Esophagus (tissue), 2 donors: ENCODE measurements at regions not wholly inside any gene's neighbourhood (a gene's known extent, or its start where the extent isn't known, plus 50 kb on each side); places are given as distances from the start of the nearest gene placed in this dataset.

Experiments used
- H3K27ac ChIP-seq, 2 donors: one replicate each; pipeline ENCODE4 v1.5.1; 2013; ENCODE audit warnings: low read depth in 2 of 2, mild to moderate bottlenecking in 2 of 2, inconsistent platforms in 1 of 2, low read length in 1 of 2, moderate library complexity in 1 of 2
- H3K27me3 ChIP-seq, 2 donors: one replicate each; pipeline ENCODE4 v1.6.1; 2013; ENCODE audit warnings: low read length in 2 of 2, control low read depth in 1 of 2, mild to moderate bottlenecking in 1 of 2; ENCODE audit not compliant: insufficient read depth in 2 of 2, control insufficient read depth in 1 of 2
- H3K36me3 ChIP-seq, 2 donors: one replicate each; pipeline ENCODE4 v1.6.1; 2013; ENCODE audit warnings: low read length in 1 of 2; ENCODE audit not compliant: control insufficient read depth in 2 of 2, insufficient read depth in 2 of 2
- H3K4me1 ChIP-seq, 2 donors: one replicate each; pipeline ENCODE4 v1.6.1; 2013; ENCODE audit warnings: low read length in 1 of 2; ENCODE audit not compliant: control insufficient read depth in 2 of 2, insufficient read depth in 2 of 2
- H3K4me3 ChIP-seq, 2 donors: one replicate each; pipeline ENCODE4 v1.5.1; 2013; ENCODE audit warnings: low read length in 2 of 2, mild to moderate bottlenecking in 2 of 2, low read depth in 1 of 2, moderate library complexity in 1 of 2
- H3K9me3 ChIP-seq, 2 donors: one replicate each; pipeline ENCODE4 v1.6.1; 2013; ENCODE audit warnings: mild to moderate bottlenecking in 2 of 2, low read depth in 1 of 2, low read length in 1 of 2, moderate library complexity in 1 of 2; ENCODE audit not compliant: control insufficient read depth in 2 of 2, insufficient read depth in 1 of 2
- WGBS, 2 donors: extraction: QIAGEN DNeasy Blood & Tissue Kit; methylation state at CpG; one replicate each; pipeline ENCODE4 v1.1.7; 2013; 5-methylcytosine and 5-hydroxymethylcytosine counted together
- donor health status: healthy with polysubstance abuse.
- donor health status: Bipolar disorder and iron deficiency.

- H3K27me3 ChIP-seq, result no peaks in the 10 kb centered on the region
- WGBS, 2 donors, result 30 to 37% methylated on average over 2 of the region's 2 CpGs
- H3K4me3 ChIP-seq, result no peak overlapping the region
- no peak overlapping the region for H3K27ac ChIP-seq
- H3K4me1 ChIP-seq, result no peaks in the 10 kb centered on the region
- H3K9me3 ChIP-seq, result no peaks in the 10 kb centered on the region
- no peaks in the 10 kb centered on the region for H3K36me3 ChIP-seq
Measured at GRCh38 chr4:74619931-74620702, 174.2 kb downstream of the BTC start.

- H3K4me1 ChIP-seq, result no peaks in the 10 kb centered on the region
- no peak overlapping the region for H3K4me3 ChIP-seq
- no peaks in the 10 kb centered on the region for H3K9me3 ChIP-seq
- H3K27ac ChIP-seq, result no peak overlapping the region
- H3K27me3 ChIP-seq, result no peaks in the 10 kb centered on the region
- no peaks in the 10 kb centered on the region for H3K36me3 ChIP-seq
Measured at GRCh38 chr4:74621616-74622015, 172.7 kb downstream of the BTC start.

GRCh38 chr4:74623041-74623440 is 171.3 kb downstream of the BTC start:
- Histone ChIP-seq H3K27me3 (no peaks in the 10 kb centered on the region), H3K27ac (no peak overlapping the region), H3K36me3 (no peaks in the 10 kb centered on the region), H3K9me3 (no peaks in the 10 kb centered on the region), H3K4me1 (no peaks in the 10 kb centered on the region), H3K4me3 (no peak overlapping the region)
- 33 to 36% methylated on average over 3 of the region's 3 CpGs for WGBS, 2 donors

DNA sequence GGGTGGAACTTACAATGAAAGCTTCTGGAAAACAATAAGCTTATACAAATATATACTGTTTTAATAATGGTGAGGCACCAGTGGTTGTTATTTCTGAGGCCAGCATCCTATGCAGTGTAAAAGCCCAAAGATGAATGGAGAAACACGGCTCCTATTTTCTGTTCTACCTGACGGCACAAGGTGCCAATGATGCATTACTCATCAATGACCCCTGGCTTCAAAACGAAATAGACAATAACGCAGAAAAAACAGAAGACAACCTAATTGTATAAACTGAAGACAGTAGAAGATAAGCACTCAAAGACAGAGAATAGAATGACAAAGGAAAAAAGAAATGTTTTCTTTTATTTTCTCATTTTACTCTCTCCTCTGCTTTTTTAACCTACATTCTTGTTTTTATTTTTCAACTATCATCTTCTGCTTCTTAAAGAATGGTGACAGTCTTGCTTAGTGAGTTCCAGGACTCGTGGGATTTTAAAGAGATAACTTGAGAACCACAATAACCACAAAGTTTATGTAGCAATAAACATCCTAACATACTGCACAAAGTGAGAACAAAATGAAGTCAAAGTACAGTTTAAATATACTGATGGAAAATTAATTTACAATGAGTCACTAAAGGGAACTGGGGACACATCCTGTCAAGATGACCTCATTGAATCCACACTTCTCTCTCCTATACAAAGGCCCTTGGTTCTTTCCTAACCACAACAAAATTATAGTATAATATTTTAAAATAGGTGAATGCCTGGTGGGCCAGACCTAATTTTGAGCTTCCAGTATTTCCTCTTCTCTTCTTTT is 169.8 kb downstream of the BTC start:
- no peaks in the 10 kb centered on the region for H3K27me3 ChIP-seq
- H3K9me3 ChIP-seq, result no peaks in the 10 kb centered on the region
- no peak overlapping the region for H3K27ac ChIP-seq
- WGBS, 2 donors, result 36 to 41% methylated on average over 5 of the region's 5 CpGs
- no peaks in the 10 kb centered on the region for H3K36me3 ChIP-seq
- H3K4me1 ChIP-seq, result no peaks in the 10 kb centered on the region
- no peak overlapping the region for H3K4me3 ChIP-seq

DNA sequence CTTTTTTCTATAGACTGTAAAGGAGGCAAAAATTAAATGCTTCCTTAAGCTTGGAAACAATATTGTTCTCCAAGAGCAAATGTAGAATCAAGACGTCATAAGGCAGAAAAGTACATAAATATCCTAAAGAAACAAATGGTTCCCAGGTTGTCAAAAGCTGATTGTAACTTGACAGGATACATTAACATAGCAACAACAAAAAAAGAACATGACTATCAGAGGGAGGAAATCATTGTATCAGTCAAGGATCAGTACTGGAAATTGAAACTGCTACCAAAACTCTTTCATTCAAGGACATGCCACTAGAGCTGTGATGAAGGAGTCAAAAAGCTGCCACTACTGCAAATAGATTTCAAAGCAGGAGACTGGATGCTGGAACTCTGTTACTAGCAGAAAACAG is 168.3 kb downstream of the BTC start:
- Histone ChIP-seq H3K27ac (no peak overlapping the region), H3K27me3 (no peaks in the 10 kb centered on the region), H3K36me3 (no peaks in the 10 kb centered on the region), H3K4me1 (no peaks in the 10 kb centered on the region), H3K4me3 (no peak overlapping the region), H3K9me3 (no peaks in the 10 kb centered on the region)
- WGBS, 2 donors, result 63 to 70% methylated on average over 1 of the region's 1 CpG

- 91 to 94% methylated on average over 4 of the region's 4 CpGs for WGBS, 2 donors
- H3K4me1 ChIP-seq, result no peaks in the 10 kb centered on the region
- H3K9me3 ChIP-seq, result no peaks in the 10 kb centered on the region
- H3K27ac ChIP-seq, result no peak overlapping the region
- H3K36me3 ChIP-seq, result no peaks in the 10 kb centered on the region
- H3K4me3 ChIP-seq, result no peak overlapping the region
- no peaks in the 10 kb centered on the region for H3K27me3 ChIP-seq
Measured at GRCh38 chr4:74627093-74627492, 167.2 kb downstream of the BTC start.

- H3K27me3 ChIP-seq, result no peaks in the 10 kb centered on the region
- no peaks in the 10 kb centered on the region for H3K36me3 ChIP-seq
- no peaks in the 10 kb centered on the region for H3K9me3 ChIP-seq
- H3K27ac ChIP-seq, result no peak overlapping the region
- no peak overlapping the region for H3K4me3 ChIP-seq
- no peaks in the 10 kb centered on the region for H3K4me1 ChIP-seq
- 68 to 82% methylated on average over 4 of the region's 4 CpGs for WGBS, 2 donors
Measured at GRCh38 chr4:74627504-74627903, 166.8 kb downstream of the BTC start.

DNA sequence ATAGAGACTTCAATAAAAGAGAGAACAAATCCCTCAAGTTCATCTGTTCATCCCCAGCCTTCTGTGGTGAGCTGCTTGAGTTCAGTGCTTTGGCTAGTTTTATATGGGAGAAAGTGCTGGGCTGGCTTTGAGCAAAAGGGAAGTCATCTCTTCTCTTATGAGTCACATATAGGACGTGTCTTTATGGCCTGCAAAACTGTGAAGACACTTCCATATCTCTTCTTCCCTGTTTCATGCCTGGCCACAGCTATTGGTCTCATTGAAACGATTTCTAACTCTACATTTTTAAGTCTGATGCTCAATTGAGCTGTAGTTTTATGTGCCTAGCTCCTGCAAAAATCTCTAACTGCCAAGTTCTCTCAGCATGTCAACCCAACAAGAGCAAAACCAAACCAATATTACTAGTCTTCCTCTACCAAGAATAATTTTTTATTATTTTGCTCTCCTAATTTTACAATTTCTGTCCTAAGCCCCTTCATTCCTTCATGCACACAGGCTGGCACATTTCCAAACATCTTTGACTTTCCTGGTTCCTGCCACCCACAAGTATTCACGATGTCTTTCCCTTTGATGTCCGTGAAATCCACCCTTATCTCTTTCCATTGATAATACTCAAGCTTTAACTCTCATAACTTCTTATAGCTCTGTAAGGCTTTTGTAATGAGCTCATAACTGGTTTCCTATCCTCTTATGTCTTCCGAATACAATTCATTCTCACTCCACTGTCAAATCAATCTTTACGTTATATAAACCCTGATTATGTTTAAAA is 165.3 kb downstream of the BTC start:
- H3K4me3 ChIP-seq, result no peak overlapping the region
- H3K27me3 ChIP-seq, result no peaks in the 10 kb centered on the region
- 67 to 74% methylated on average over 6 of the region's 6 CpGs for WGBS, 2 donors
- no peaks in the 10 kb centered on the region for H3K4me1 ChIP-seq
- H3K27ac ChIP-seq, result no peak overlapping the region
- H3K36me3 ChIP-seq, result no peaks in the 10 kb centered on the region
- no peaks in the 10 kb centered on the region for H3K9me3 ChIP-seq

DNA sequence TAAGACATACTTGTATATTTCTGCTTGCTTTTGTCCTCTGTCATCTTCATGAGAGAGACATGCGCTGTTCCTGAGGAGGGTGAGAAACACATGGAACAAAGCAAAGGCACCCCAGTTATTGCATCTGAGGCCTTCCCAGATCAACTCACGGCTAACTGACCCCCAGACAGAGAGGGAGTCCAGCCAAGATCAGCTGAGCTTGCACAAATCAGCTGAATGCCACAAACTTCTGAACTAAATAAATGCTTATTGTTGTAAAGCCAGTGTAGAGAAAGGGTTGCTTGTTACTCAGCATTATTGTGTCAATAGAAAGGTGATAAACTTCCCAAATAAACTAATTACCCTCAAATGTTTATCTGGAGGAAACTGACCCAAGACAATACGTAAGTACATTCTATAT is 163.8 kb downstream of the BTC start:
- no peaks in the 10 kb centered on the region for H3K36me3 ChIP-seq
- no peaks in the 10 kb centered on the region for H3K9me3 ChIP-seq
- H3K27me3 ChIP-seq, result no peaks in the 10 kb centered on the region
- H3K4me3 ChIP-seq, result no peak overlapping the region
- 85 to 89% methylated on average over 3 of the region's 3 CpGs for WGBS, 2 donors
- H3K27ac ChIP-seq, result no peak overlapping the region
- no peaks in the 10 kb centered on the region for H3K4me1 ChIP-seq
